Osteocyte (in vitro differentiated cells): ENCODE measurements at regions not wholly inside any gene's neighbourhood (a gene's known extent, or its start where the extent isn't known, plus 50 kb on each side); places are given as distances from the start of the nearest gene placed in this dataset.

Experiments used
- DNase-seq: peaks from one replicate; pipeline ENCODE4 v3.0.0; 2021; ENCODE audit warnings: mixed read lengths; ENCODE audit not compliant: unreplicated experiment; ENCODE audit errors: extremely low spot score
- H3K27ac Mint-ChIP-seq: one replicate; pipeline ENCODE4 v1.8.0; 2021; ENCODE audit warnings: mild to moderate bottlenecking, mixed read lengths; ENCODE audit not compliant: unreplicated experiment
- H3K27me3 Mint-ChIP-seq: one replicate; pipeline ENCODE4 v1.8.0; 2021; ENCODE audit warnings: mixed read lengths; ENCODE audit not compliant: unreplicated experiment
- H3K36me3 Mint-ChIP-seq: one replicate; pipeline ENCODE4 v1.8.0; 2021; ENCODE audit warnings: mixed read lengths; ENCODE audit not compliant: unreplicated experiment
- H3K4me1 Mint-ChIP-seq: one replicate; pipeline ENCODE4 v1.8.0; 2021; ENCODE audit warnings: mixed read lengths; ENCODE audit not compliant: unreplicated experiment
- H3K4me3 Mint-ChIP-seq: one replicate; pipeline ENCODE4 v1.8.0; 2021; ENCODE audit warnings: mild to moderate bottlenecking, moderate library complexity, mixed read lengths; ENCODE audit not compliant: unreplicated experiment
- H3K9me3 Mint-ChIP-seq: one replicate; pipeline ENCODE4 v1.8.0; 2021; ENCODE audit warnings: mixed read lengths; ENCODE audit not compliant: unreplicated experiment
- TF ChIP-seq, protein P1 (sequence below): fragments of 200-600 bp; sonication (generic); IDR thresholded peaks from 2 replicates; pipeline ENCODE4 v1.5.0; 2021; ENCODE audit warnings: antibody characterized with exemption, mild to moderate bottlenecking, moderate library complexity

DNA sequence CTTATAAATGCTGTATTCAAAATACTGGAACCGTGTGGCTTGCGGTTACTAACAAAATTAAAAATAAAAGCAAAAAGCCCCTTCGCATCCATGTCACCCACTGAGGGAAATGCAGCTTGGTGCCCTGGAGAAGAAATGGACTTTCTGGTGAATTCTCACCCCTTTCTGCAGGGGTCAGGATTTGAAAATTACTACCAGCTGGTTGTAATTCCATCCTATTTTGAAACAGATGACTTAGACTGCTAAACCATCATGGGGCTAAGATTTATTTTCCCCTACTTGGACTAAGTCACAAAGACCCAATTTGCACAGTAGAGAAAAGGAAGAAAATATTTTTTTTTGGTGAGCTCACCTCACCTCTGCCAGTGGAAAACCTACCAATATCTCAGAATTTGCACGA, 111.4 kb upstream of the MYOCD start:
- no peaks in the 10 kb centered on the region for H3K27me3 Mint-ChIP-seq
- H3K9me3 Mint-ChIP-seq, result no peaks in the 10 kb centered on the region
- DNase-seq, result no peak
- peaks cover 83% of the 10 kb centered on the region for H3K4me1 Mint-ChIP-seq
- H3K4me3 Mint-ChIP-seq, result peak overlapping the region; percentile 8
- peak overlapping the region; percentile 69 for H3K27ac Mint-ChIP-seq
- TF ChIP-seq, protein P1, sequence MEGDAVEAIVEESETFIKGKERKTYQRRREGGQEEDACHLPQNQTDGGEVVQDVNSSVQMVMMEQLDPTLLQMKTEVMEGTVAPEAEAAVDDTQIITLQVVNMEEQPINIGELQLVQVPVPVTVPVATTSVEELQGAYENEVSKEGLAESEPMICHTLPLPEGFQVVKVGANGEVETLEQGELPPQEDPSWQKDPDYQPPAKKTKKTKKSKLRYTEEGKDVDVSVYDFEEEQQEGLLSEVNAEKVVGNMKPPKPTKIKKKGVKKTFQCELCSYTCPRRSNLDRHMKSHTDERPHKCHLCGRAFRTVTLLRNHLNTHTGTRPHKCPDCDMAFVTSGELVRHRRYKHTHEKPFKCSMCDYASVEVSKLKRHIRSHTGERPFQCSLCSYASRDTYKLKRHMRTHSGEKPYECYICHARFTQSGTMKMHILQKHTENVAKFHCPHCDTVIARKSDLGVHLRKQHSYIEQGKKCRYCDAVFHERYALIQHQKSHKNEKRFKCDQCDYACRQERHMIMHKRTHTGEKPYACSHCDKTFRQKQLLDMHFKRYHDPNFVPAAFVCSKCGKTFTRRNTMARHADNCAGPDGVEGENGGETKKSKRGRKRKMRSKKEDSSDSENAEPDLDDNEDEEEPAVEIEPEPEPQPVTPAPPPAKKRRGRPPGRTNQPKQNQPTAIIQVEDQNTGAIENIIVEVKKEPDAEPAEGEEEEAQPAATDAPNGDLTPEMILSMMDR, result peak; percentile 16
- H3K36me3 Mint-ChIP-seq, result peaks cover 2% of the 10 kb centered on the region

DNA sequence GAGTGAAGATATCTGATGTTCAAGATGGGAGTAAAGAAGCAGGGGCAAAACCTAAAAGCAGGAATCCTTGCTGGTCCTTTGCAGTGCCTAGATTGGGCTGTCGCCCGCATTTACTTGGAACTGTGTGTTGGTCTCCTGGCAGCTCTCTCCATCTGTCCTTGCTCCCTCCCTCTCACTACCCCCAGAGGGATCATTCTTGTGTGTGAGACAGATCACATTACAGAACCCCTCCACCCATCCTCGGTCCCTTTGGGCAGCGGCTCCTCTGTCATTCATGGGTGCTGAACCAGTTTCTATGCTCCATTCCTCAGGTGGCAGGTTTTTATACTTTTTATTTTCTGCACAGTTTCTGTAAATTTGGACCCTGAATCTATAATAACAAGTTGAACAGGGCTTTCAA, 99.4 kb upstream of the MYOCD start:
- no peak for DNase-seq
- no peaks in the 10 kb centered on the region for H3K27me3 Mint-ChIP-seq
- TF ChIP-seq, protein P1, result no peak
- H3K4me3 Mint-ChIP-seq, result no peak overlapping the region
- H3K9me3 Mint-ChIP-seq, result peaks cover 9% of the 10 kb centered on the region
- peaks cover 8% of the 10 kb centered on the region for H3K36me3 Mint-ChIP-seq
- H3K4me1 Mint-ChIP-seq, result peaks cover 35% of the 10 kb centered on the region
- peak overlapping the region; percentile 81 for H3K27ac Mint-ChIP-seq

DNA sequence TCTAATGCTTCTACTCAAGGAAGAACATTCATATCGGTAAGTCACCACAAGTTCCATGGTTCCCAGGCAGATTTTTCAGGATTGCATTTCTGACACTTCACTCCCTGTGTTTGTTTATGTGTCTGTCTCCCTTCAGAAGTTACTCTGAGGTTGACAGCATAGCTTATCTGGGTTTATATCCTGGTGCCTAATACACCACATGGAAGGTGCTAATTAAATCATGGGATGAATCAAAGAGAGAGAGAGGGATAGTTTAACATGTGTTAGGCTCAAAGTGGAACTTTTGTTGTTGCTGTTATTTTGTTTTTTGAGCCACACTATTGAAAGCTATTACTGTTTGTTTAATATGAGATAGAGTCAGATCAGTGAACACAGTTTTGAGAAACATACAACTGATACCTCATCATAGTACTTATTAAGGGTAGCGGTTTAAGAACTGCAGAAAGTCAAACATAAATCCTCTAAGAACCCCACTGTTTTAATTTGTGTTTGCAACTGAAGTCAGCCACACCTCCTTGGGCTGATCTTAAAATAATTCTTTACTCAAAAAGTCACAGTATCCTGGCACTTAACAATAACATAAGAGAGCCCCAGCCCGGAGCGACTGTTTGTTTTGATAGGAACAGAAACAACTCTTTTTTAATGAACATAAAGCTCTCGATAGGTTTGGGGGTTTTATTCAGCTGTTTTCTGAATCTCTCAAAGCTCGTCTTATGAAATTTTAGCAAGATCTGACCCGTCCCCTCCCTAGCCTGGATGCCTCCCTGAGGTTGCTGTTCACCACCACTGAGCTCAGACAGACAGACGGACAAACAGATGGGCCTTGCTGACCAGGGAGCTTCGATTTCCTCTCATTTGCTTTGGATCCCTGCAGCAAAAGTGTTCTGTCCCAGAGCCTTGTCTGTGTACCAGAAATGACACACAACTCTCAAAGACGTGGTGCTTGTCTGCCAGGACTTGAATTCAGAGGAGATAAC, 98.3 kb upstream of the MYOCD start:
- H3K4me3 Mint-ChIP-seq, result no peak overlapping the region
- peaks cover 35% of the 10 kb centered on the region for H3K4me1 Mint-ChIP-seq
- H3K36me3 Mint-ChIP-seq, result peaks cover 4% of the 10 kb centered on the region
- peak overlapping the region; percentile 81 for H3K27ac Mint-ChIP-seq
- DNase-seq, result no peak
- H3K27me3 Mint-ChIP-seq, result no peaks in the 10 kb centered on the region
- H3K9me3 Mint-ChIP-seq, result peaks cover 4% of the 10 kb centered on the region
- TF ChIP-seq, protein P1, result no peak

DNA sequence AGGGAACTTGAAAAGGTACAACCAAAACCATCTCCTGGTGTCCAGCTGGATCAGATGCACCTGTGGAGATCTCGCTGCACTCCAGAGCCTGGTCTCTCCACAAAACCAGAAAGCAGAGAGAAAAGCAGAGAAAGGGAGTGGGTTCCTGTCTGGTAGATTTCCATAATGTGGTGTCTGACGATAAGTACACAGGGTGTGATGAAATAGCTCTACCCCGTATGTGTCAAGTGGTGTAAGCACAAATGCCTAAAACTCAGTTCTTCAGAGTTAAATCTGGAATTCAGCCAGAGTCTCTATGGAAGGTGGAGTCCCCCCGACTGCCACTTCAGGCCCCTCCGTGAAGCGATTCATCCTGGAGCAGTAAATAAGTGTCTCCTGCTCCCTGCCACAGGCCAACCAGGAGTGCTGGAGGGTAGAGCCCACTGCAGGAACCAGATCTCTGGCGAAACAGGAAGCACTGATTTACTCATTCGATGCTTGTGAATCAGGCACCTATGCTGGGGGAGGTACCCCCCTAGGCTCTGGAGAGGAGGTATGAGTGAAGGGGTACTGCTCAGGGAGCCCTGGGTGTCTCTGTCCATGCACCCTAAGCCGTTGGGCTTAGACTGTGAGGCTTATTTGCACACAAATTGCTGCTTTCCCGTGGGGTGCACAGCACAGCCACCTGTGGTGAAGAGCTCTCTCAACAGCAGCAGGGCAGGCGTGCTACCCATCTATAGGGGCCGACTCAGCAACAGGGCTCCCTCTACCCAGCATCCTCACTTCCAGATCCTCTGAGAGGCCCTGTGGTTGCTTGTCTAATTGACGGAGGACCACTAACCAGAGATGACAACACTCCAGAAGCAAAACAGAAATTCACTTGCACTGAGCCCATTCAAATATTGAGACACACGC, 97.1 kb upstream of the MYOCD start:
- Mint-ChIP-seq H3K27ac (peak overlapping the region; percentile 81), H3K36me3 (no peaks in the 10 kb centered on the region), H3K9me3 (peaks cover 4% of the 10 kb centered on the region), H3K4me3 (no peak overlapping the region), H3K4me1 (peaks cover 37% of the 10 kb centered on the region), H3K27me3 (no peaks in the 10 kb centered on the region)
- DNase-seq, result no peak
- TF ChIP-seq, protein P1, result no peak
